GM19240 (cell line): ENCODE measurements at regions not wholly inside any gene's neighbourhood (a gene's known extent, or its start where the extent isn't known, plus 50 kb on each side); places are given as distances from the start of the nearest gene placed in this dataset.
"Not testable (repeated sequence)": the region's sequence is repeated elsewhere in the genome, so short reads cannot be mapped to it uniquely, and the experiment has no call there.

Experiments
- DNase-seq: peaks from one replicate; pipeline ENCODE4 v3.0.0; 2011; ENCODE audit warnings: low spot score; ENCODE audit not compliant: insufficient read length

DNA sequence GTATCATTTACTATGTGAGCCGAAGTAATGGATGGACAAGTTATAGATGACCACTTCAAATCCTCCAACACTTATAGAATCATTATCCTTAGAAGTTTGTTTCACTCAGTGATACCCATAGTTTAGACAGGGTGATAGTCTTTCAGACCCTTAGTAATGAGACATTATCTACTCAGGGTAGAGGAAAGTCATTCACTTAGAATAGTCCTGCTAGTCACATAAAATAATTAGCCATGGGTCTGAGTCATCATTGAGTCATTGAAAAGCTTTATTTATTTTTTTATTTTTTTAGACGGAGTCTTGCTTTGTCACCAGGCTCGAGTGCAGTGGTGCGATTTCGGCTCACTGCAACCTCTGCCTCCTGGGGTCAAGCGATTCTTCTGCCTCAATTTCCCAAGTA is 321.7 kb upstream of the FSTL5 start:
- no peak for DNase-seq

DNA sequence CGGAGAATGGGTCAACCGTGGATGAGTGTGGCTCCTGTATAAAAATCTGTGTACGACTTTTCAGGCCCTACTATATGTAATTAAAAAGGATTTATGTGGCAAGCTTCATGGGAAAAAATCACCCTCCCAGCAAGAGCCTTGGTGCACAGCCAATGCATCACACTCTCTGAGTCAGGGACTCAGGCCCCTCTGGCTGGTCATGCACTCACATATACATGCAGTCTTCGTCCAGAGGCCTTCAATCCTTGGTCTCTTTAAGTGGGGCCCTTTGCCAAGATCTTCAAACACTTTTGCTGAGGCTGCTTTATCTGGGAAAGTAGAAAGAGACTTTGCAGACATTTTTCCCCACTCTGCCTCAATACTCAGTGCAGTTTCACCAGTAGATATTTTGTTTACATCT is 311.4 kb upstream of the FSTL5 start:
- DNase-seq, result no peak

DNA sequence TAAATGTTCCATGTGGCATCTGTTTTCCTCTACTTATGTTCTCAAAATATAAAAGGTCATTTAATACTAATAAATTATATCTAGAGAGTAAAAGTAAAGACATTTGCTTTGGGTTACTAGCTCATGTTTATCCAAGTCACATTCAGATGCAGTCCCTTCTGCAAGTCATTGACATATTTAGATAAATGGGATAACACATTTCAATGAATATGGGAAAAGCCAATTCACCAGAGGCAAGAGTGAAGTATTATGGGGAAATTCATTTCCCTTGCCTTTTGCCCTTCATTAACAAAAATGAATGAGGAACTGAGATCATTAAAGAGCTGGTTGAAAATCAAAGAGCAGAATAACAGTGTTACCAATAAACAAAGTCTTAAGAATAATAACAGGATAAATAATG is 306.2 kb upstream of the FSTL5 start:
- DNase-seq, result no peak

DNA sequence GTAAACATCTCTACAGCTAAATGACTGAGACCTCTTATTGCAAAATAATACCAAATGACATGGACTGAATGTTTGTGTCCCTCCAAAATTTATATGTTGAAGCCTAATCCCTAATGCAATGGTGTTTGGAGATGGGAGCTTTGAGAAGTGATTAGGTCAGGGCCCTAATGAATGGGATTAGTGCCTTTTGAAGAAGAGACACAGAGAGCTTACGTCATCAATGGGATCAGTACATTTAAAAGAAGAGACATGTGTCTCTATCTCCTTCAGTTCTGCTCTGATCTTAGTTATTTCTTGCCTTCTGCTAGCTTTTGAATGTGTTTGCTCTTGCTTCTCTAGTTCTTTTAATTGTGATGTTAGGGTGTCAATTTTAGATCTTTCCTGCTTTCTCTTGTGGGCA is 301.6 kb upstream of the FSTL5 start:
- not testable (repeated sequence) for DNase-seq

DNA sequence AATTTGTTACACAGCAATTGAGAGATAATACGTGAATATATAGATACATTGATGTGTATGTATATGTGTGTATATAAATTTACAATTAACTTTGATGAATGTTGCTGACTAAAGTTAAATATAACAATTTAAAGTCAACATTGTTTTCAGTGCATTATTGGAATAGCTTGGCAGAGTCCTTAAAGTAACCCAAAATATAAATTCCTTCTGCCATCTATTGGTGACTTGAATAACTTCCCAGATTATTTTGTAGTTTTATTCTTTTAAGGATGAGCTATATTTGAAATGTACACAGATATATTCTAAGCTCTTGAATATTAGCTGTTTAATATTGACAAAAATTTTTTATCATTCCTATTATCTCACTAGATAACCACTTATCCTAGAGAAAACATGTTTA is 298.2 kb upstream of the FSTL5 start:
- DNase-seq, result no peak

DNA sequence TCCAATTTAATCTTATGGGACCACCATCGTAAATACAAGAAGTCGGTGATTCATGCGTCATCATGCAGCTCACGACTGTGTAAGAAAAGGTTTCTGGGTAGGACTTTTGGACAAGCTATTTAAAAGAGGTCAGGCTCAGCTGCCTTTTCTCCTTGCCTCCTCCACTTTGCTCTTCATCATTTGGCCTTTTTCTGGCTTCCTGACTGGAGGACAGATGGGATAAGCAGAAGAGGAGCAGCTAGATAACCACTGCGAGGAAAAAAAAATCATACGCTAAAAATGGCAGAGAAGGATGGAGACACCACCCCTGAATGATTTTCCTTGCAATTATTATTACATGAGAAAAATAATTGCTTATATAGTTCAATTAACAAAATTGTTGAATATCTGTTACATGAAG is 294.3 kb upstream of the FSTL5 start:
- no peak for DNase-seq

DNA sequence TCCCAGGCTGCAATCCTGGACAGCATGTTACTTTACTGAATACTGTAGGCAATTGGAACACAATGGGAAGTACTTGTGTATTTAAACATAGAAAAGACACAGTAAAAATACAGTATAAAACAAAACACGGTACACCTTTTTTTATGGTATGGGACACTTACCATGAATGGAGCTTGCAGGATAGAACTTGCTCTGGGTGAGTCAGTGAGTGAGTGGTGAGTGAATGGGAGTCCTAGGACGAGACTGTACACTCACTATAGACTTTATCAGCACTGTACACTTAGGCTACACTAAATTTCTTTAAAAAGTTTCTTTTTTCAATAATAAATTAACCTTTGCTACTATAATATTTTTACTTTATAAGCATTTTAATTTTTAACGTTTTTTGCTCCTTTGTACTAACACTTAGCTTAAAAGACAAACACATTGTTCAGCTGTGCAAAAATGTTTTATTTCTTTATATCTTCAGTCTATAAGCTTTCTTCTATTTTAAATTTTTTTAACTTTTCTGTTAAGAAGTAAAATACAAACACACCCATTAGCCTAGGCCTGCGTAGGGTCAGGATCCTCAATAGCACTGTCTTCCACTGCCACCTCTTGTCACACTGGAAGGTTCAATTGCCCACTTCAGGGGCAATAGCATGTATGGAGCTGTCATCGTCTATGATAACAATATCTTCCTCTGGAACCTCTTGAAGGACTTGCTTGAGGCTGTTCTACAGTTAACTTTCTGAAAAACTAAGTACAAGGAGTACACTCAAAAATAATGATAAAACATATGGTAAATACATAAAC is 293.5 kb upstream of the FSTL5 start:
- no peak for DNase-seq

DNA sequence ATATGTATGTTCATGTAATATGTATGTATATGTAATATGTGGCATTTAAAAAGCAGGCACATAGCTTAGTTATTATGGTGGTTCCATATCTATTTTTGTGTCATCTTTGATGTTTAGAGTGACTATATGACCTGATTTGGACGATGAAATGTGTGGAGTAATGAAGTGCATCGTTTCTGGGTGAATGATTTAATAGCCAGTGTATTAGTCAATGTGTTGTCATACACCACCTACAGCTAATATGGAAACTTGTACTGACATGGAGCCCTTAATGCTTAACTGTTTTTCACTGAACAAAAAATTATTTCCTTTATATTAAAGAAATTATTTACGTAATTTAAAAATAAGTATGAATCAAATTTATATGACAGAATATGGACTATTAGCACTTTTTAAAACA is 292.3 kb upstream of the FSTL5 start:
- no peak for DNase-seq

DNA sequence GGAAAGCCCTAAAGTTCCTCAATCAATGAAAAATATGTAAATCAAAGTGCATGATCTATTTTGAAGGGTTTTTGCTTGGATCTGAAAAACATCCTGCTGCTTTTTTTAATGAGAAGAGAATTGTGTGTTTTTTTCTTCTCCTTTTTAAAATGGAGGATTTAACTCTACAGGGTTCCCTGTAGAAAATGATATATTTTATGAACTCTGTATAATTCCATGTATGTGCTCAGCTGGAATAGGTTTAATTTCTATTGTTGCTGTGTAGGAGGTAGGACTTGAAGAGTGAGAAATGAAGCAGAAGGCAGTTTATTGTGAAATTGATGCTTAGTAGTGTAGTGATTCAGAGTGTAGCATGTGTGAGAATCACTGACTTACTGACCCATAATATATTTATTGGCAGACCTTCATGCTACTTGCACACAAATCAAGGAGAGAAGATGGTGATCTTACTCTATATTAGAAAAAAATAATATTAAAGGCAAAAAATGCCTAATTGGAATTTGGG is 286.8 kb upstream of the FSTL5 start:
- DNase-seq, result no peak

DNA sequence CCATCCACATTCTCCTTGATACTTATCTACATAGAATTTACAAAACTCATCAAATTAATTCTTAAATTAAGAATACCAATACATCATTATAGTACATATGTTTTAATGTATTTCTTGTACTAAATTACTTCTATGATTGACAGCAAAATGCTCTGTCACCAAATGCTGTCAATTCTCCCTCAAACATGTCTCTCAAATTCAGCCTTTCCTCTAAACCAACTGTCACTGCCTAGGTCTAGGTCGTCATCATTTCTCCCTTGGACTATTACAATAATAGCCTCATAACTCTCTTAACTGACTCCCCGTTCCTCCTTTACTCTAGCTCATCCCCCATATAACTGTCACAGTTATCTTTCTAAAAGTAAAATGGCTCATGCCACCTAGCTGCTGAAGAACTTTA is 279.7 kb upstream of the FSTL5 start:
- no peak for DNase-seq

DNA sequence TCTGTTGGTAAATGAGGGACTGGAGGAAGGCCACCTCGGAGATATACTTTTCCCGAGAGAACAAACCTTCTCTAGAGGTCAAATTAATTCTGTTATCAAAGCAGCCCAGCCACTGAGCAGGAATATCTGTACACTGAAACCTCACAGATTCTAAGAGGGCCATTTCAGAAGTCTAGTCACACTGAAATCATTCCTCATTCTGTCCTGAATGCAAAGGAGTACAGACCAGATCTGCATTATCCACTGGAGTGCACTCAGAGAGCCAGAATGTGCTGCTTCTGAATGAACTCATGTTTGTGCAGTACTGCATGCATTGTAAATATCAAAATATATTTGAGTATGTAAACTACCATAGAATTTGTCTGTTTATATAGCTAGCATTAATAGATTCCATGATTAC is 278.3 kb upstream of the FSTL5 start:
- DNase-seq, result no peak

DNA sequence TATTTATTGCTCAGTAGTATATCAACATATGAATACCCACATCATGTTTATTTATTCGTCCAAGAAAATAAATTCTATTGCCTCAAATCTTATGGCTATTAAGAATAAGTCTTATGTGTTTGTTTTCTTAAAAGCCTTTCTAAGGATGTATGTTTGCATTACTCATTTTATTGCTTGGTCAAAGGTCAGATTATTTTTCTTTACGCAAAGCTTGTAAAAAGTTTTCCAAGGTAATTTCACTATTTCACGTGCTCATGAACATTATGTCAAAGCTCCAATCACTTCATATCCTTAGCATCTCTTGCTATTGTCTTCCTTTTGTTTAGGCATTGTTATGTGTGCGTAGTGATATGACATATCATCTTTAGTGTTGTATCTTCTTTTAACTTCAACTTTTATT is 258.5 kb upstream of the FSTL5 start:
- DNase-seq, result no peak

DNA sequence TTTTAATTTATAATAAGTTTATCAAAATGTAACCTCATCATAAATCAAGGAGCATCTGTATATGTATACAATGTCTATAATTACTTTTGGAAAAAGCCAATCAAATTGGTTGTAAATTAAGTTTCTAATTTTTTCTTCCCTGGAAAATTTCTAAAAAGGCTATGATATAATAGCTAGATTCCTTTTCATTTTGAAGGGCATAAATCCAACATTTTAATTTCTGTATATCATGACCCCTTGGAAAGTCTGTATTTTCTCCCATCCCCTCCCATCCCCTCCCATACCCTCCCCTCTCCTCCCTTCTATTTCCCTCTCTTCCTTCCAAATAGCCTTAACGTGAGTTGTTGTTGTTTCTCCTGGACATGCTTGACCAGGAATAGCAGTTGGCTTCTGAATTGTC is 247.1 kb upstream of the FSTL5 start:
- no peak for DNase-seq

DNA sequence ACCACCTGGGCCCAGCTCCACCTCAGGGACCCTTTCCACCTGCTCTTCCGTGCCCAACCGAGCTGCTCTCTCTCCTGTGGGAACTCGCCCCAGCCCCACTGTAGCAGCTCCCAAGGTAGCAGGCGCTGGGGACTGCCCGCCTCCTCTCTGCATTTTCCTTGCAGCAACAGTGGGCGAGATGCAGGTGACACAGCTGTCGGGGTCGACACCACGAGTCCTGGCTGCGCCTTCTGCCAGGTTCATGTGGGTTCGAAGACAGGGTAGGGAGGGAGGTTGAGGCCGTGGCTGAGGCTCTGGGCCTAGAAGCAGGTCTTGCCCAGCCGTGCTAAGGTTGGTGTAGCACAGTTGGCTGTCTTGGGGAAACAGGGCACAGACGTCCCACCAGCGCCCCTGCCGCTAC is 245.2 kb upstream of the FSTL5 start:
- no peak for DNase-seq

DNA sequence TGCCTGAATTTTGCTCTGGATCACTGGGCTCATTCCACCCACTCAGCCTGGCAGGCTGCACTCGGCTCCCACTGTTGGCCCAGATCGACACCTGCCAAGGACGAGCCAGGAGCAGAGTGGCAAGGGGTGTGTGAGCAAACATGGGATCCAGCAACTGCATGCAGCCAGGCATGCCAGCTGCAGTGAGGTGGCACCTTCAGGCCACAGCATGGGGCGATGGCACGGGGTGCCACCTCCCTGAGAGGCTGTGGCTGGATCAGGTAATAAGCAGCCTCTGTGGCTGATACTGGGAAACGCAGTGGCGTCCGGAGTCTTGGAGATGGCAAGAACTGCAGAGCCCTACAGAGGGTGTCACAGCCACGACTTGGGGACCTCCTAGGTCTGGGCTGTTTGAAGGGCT is 244.5 kb upstream of the FSTL5 start:
- DNase-seq, result no peak

DNA sequence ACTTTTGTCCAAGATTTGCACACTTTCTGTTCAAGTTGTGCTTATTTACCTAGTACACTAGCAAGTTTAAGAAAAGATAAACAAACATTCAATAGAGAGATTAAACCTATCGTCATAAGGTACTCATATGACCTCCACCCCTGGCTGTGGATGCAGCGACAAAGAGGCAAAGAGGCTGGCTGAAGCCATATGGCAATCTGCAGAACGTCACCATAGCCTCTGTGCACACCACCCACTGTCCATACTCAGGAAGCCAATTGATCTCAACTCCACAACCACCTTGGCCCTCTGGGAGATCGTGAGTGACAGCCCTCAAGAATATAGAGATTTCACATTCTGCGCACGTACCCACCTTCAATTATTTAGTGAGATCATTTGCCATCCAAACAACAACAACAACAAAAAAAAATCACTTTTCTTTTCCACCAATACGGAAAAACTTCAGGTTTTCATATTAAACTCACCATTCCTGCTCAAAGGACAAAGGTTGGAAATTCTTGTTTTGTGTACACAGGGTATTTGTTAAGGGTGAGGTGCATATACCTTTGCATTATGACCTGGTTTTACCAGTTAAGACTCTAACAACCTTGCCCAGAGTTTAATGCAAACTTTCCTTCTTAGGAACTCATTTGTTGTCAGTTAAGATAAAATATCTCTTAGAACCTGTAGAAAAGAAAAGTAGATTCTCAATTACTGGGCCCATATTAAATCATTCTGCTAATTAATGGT is 243.0 kb upstream of the FSTL5 start:
- DNase-seq, result no peak

DNA sequence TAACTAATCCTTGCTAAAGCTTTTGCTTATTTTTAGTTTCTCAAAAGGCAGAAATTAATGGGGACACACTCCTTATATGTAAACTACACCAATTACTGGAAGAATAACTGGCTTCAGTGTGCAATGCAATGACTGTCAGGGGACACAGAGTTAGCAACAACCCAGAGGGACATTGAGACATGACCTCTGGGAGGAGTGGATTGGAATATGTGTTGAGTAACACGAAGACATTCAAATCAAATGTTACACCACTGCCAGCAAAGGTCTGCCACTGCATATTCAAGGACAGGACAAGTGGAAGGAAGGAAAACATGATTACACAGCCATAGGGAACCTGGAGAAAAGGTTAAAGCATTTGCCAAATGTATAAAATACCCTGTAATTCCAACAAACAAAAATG is 240.1 kb upstream of the FSTL5 start:
- DNase-seq, result no peak

DNA sequence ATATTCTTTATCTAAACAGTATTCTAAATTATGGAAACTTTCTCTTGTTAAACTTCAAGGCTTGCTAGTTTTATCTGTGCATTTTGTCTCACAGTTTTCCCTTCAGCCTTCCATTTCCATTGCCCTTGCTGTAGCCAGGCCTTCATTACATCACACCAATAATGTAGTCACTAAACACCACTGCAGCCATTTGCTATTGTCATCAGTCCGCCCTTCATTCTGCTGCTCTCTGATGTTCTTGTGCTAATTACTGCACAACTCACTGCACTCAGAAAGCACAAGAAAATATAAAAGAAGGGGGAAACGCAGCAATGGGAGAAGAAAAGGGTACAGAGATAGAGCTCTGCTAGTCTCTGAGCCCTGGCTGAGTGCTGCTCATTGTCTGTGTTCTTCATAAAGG is 239.6 kb upstream of the FSTL5 start:
- no peak for DNase-seq

DNA sequence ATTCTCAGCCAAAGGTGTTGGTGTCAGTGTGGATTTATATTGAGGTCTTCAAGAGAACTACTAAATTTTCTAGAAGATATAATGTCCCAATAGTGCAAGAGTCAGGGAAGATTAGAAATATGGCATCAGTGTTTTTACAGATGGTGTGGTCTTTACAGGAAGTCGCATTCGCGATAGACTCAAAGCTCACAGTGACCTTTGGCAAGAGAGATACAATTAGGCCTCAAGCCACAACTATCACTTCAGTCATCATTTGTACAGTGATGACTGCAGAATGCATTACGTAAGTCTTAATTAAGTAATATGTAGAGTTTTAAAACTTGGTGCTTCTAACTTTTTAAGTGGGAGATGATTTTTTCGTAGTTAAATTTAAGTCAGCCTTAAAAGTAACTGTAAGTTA is 237.2 kb upstream of the FSTL5 start:
- no peak for DNase-seq

DNA sequence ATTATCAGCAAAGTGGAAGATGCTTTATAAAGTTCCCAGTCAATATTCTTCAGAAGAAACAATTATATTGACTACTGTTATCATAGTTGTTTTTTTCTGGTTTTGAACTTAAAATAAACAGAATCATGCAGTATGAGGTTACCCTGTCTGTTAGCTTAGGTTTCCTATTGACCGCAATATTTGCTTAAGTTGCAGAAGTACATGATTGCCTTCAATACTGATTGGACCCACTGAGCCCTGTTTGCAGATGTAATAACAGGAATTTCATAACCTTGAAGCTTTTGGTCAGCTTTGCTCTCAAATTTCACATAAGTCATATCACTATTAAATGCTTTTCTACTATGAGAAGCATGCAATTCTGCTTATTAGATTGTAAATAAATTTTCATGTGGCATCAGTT is 229.1 kb upstream of the FSTL5 start:
- DNase-seq, result no peak

DNA sequence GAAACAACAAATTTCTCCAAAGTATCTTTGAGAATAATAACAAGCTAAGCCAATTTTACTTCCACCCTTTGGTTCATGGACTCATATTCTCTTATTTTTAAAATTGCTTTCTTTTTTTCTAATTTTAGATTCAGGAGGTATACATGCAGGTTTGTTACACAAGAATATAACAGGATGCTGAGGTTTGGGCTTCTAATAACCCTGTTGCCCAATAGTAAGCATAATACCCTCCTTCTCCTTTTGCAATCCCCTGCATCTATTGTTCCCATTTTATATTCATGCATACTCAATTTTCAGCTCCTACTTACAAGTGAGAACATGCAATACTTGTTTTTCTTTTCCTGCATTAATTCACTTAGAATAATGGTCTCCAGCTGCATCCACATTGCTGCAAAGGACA is 202.3 kb upstream of the FSTL5 start:
- no peak for DNase-seq

DNA sequence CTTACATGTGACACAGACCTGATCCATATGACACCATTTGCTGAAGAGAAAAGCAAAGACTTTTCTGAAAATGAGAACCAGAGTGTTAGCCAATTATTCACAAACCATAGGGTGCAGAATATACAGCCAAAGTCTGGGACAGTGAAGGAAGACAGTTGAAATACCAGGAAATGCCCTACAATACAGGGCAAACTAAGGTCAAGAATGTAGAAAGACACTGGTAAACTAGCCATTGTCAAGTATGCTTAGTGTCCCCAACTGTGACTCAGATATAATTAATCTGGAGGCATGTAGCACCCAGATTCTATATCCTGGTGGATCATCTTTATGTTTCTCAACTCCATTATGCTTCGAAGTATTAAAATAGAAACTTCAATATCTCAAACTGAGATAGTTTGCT is 200.9 kb upstream of the FSTL5 start:
- no peak for DNase-seq
